Neural cell (in vitro differentiated cells): ENCODE measurements at regions not wholly inside any gene's neighbourhood (a gene's known extent, or its start where the extent isn't known, plus 50 kb on each side); places are given as distances from the start of the nearest gene placed in this dataset.

Source experiments
- H2AFZ ChIP-seq: fragments of 200-600, 300-800 bp; sonication (generic), shearing (Covaris generic); 2 replicates; pipeline ENCODE4 v1.6.0; 2014; ENCODE audit warnings: low read depth, mild to moderate bottlenecking, antibody characterized with exemption, low read length, moderate library complexity
- H3F3A ChIP-seq: fragments of 200-600 bp; shearing (Covaris generic); 2 replicates; pipeline ENCODE4 v1.6.1; 2016; ENCODE audit warnings: mild to moderate bottlenecking, moderate library complexity, mixed read lengths, antibody characterized with exemption, low read length; ENCODE audit not compliant: insufficient read depth, poor library complexity, severe bottlenecking
- H3K27ac ChIP-seq: fragments of 200-600, 300-800 bp; sonication (generic), shearing (Covaris generic); 2 replicates; pipeline ENCODE4 v1.5.1; 2014; ENCODE audit warnings: mild to moderate bottlenecking, low read length, moderate library complexity
- H3K27me3 ChIP-seq: fragments of 300-800, 200-600 bp; sonication (generic), shearing (Covaris generic); 2 replicates; pipeline ENCODE4 v1.6.0; 2014; ENCODE audit warnings: mild to moderate bottlenecking, low read depth, low read length, moderate library complexity; ENCODE audit not compliant: insufficient read depth
- H3K36me3 ChIP-seq: fragments of 300-800, 200-600 bp; sonication (generic), shearing (Covaris generic); 2 replicates; pipeline ENCODE4 v1.5.1; 2014; ENCODE audit warnings: mild to moderate bottlenecking, antibody characterized with exemption, low read length, moderate library complexity; ENCODE audit not compliant: insufficient read depth
- H3K4me2 ChIP-seq: fragments of 300-800, 200-600 bp; sonication (generic), shearing (Covaris generic); 2 replicates; pipeline ENCODE4 v1.6.0; 2014; ENCODE audit warnings: mild to moderate bottlenecking, low read length
- H3K4me3 ChIP-seq: fragments of 300-800, 200-600 bp; sonication (generic), shearing (Covaris generic); 2 replicates; pipeline ENCODE4 v1.5.1; 2014; ENCODE audit warnings: mild to moderate bottlenecking, low read length, moderate library complexity
- H3K79me2 ChIP-seq: fragments of 200-600 bp; shearing (Covaris generic); replicated peaks from 2 replicates; pipeline ENCODE4 v1.6.0; 2014; ENCODE audit warnings: mild to moderate bottlenecking, low read length, moderate library complexity; ENCODE audit not compliant: insufficient read depth
- H3K9ac ChIP-seq: fragments of 300-800, 200-600 bp; sonication (generic), shearing (Covaris generic); 2 replicates; pipeline ENCODE4 v1.6.1; 2016; ENCODE audit warnings: mild to moderate bottlenecking, low read length, mixed read lengths
- H3K9me2 ChIP-seq: fragments of 200-600 bp; shearing (Covaris generic); 2 replicates; pipeline ENCODE4 v1.6.1; 2016; ENCODE audit warnings: mild to moderate bottlenecking, low read length, mixed read lengths; ENCODE audit not compliant: insufficient read depth
- H3K9me3 ChIP-seq: fragments of 200-600, 300-800 bp; sonication (generic), shearing (Covaris generic); 2 replicates; pipeline ENCODE4 v1.6.1; 2016; ENCODE audit warnings: mild to moderate bottlenecking, mixed run types, low read length, moderate library complexity, mixed read lengths
- H4K20me1 ChIP-seq: fragments of 200-600 bp; shearing (Covaris generic); 2 replicates; pipeline ENCODE4 v1.6.1; 2016; ENCODE audit warnings: mild to moderate bottlenecking, mixed run types; ENCODE audit not compliant: insufficient read depth
- EP300 ChIP-seq: fragments of 450-650 bp; conservative IDR thresholded peaks from 2 replicates; pipeline ENCODE4 v1.6.1; 2014; ENCODE audit warnings: antibody characterized with exemption, mild to moderate bottlenecking, moderate library complexity; ENCODE audit not compliant: poor library complexity, severe bottlenecking
- EZH2 ChIP-seq: fragments of 200-600, 300-800 bp; shearing (Covaris generic), sonication (generic); IDR thresholded peaks from 2 replicates; pipeline ENCODE4 v1.6.1; 2014; ENCODE audit warnings: antibody characterized with exemption, low read length, borderline replicate concordance, mild to moderate bottlenecking; ENCODE audit not compliant: insufficient read depth, poor library complexity, severe bottlenecking
- MXI1 ChIP-seq: fragments of 450-650 bp; conservative IDR thresholded peaks from 2 replicates; pipeline ENCODE4 v1.6.1; 2014; ENCODE audit warnings: antibody characterized with exemption, mild to moderate bottlenecking; ENCODE audit not compliant: poor library complexity, severe bottlenecking
- POLR2AphosphoS5 ChIP-seq: IDR thresholded peaks from 2 replicates; pipeline ENCODE4 v1.6.1; 2012
- RAD21 ChIP-seq: fragments of 450-650 bp; conservative IDR thresholded peaks from 2 replicates; pipeline ENCODE4 v1.6.1; 2014; ENCODE audit warnings: antibody characterized with exemption, mild to moderate bottlenecking, moderate library complexity
- SMC3 ChIP-seq: fragments of 450-650 bp; conservative IDR thresholded peaks from 2 replicates; pipeline ENCODE4 v1.6.1; 2014; ENCODE audit warnings: antibody characterized with exemption, mild to moderate bottlenecking, moderate library complexity; ENCODE audit not compliant: poor library complexity
- TAF1 ChIP-seq: IDR thresholded peaks from 2 replicates; pipeline ENCODE4 v1.6.1; 2012; ENCODE audit warnings: low read depth
- TF ChIP-seq, protein P1 (sequence below): IDR thresholded peaks from 2 replicates; pipeline ENCODE4 v1.6.1; 2012; ENCODE audit warnings: borderline replicate concordance
- TF ChIP-seq, protein P2 (sequence below): fragments of 450-650 bp; IDR thresholded peaks from 2 replicates; pipeline ENCODE4 v1.5.1; 2014; ENCODE audit warnings: antibody characterized with exemption, mild to moderate bottlenecking, moderate library complexity; ENCODE audit not compliant: poor library complexity, severe bottlenecking

DNA sequence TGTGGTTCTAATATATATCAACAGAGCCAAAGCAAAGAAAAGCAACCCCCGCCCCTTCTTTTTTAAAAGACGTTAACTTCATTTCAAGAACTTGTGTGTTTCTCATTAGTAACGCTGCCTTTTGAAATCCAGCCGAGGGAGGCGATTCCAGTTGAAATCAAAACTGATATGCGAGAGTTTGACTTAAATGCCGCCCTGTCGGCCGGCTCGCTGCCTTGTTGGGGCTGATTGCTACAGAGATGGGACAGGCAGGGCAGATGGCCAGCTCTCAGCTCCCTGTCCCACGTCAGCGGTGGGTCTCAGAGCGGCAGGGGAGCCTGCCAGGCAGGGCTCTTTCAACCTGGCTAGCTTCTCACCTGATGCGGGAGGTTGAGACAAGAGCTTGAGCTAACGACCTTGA is 51.9 kb upstream of the ALX4 start:
- H3K9ac ChIP-seq, result no peak overlapping the region
- H3K9me3 ChIP-seq, result no peaks in the 10 kb centered on the region
- H3F3A ChIP-seq, result no peaks in the 10 kb centered on the region
- no peak overlapping the region for H2AFZ ChIP-seq
- H3K27me3 ChIP-seq, result no peaks in the 10 kb centered on the region
- TF ChIP-seq POLR2AphosphoS5 (no peak), MXI1 (no peak), SMC3 (no peak)
- H3K9me2 ChIP-seq, result no peaks in the 10 kb centered on the region
- no peaks in the 10 kb centered on the region for H3K36me3 ChIP-seq
- no peaks in the 10 kb centered on the region for H3K79me2 ChIP-seq
- no peak overlapping the region for H3K4me3 ChIP-seq
- no peak overlapping the region for H3K27ac ChIP-seq
- no peak overlapping the region for H3K4me2 ChIP-seq
- no peaks in the 10 kb centered on the region for H4K20me1 ChIP-seq

DNA sequence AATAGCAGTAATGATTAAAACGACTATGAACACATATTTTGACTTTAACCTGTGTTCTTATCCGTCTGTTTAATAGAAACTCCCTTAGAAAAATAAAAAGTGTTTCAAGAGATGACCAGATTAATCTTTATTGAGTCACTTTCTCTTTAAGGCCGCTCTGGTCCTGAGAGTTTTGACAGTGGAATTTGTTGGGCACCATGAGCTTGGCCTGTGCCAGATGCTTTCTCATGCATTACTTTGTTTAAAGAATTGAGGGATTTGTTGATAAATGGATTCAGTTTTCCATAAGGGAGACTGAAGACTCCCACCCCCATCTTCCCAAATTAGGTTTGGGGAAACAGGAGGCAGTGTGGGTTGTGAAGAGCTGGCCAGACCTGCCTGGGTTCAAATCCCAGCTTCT is 53.2 kb upstream of the ALX4 start:
- Histone ChIP-seq H3K9ac (no peak overlapping the region), H3K9me3 (no peaks in the 10 kb centered on the region), H3K27ac (no peak overlapping the region), H4K20me1 (no peaks in the 10 kb centered on the region), H3K27me3 (no peaks in the 10 kb centered on the region), H3K79me2 (no peaks in the 10 kb centered on the region), H3K36me3 (no peaks in the 10 kb centered on the region), H3K9me2 (no peaks in the 10 kb centered on the region), H2AFZ (no peak overlapping the region), H3K4me2 (no peak overlapping the region), H3F3A (no peaks in the 10 kb centered on the region), H3K4me3 (no peak overlapping the region)
- TF ChIP-seq EZH2, result no peak
- no peak for TF ChIP-seq MXI1
- no peak for TF ChIP-seq POLR2AphosphoS5
- no peak for TF ChIP-seq SMC3
- TF ChIP-seq, protein P1, sequence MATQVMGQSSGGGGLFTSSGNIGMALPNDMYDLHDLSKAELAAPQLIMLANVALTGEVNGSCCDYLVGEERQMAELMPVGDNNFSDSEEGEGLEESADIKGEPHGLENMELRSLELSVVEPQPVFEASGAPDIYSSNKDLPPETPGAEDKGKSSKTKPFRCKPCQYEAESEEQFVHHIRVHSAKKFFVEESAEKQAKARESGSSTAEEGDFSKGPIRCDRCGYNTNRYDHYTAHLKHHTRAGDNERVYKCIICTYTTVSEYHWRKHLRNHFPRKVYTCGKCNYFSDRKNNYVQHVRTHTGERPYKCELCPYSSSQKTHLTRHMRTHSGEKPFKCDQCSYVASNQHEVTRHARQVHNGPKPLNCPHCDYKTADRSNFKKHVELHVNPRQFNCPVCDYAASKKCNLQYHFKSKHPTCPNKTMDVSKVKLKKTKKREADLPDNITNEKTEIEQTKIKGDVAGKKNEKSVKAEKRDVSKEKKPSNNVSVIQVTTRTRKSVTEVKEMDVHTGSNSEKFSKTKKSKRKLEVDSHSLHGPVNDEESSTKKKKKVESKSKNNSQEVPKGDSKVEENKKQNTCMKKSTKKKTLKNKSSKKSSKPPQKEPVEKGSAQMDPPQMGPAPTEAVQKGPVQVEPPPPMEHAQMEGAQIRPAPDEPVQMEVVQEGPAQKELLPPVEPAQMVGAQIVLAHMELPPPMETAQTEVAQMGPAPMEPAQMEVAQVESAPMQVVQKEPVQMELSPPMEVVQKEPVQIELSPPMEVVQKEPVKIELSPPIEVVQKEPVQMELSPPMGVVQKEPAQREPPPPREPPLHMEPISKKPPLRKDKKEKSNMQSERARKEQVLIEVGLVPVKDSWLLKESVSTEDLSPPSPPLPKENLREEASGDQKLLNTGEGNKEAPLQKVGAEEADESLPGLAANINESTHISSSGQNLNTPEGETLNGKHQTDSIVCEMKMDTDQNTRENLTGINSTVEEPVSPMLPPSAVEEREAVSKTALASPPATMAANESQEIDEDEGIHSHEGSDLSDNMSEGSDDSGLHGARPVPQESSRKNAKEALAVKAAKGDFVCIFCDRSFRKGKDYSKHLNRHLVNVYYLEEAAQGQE, result no peak
- TF ChIP-seq TAF1, result no peak
- no peak for TF ChIP-seq RAD21
- TF ChIP-seq, protein P2, sequence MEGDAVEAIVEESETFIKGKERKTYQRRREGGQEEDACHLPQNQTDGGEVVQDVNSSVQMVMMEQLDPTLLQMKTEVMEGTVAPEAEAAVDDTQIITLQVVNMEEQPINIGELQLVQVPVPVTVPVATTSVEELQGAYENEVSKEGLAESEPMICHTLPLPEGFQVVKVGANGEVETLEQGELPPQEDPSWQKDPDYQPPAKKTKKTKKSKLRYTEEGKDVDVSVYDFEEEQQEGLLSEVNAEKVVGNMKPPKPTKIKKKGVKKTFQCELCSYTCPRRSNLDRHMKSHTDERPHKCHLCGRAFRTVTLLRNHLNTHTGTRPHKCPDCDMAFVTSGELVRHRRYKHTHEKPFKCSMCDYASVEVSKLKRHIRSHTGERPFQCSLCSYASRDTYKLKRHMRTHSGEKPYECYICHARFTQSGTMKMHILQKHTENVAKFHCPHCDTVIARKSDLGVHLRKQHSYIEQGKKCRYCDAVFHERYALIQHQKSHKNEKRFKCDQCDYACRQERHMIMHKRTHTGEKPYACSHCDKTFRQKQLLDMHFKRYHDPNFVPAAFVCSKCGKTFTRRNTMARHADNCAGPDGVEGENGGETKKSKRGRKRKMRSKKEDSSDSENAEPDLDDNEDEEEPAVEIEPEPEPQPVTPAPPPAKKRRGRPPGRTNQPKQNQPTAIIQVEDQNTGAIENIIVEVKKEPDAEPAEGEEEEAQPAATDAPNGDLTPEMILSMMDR, result no peak
- TF ChIP-seq EP300, result no peak

DNA sequence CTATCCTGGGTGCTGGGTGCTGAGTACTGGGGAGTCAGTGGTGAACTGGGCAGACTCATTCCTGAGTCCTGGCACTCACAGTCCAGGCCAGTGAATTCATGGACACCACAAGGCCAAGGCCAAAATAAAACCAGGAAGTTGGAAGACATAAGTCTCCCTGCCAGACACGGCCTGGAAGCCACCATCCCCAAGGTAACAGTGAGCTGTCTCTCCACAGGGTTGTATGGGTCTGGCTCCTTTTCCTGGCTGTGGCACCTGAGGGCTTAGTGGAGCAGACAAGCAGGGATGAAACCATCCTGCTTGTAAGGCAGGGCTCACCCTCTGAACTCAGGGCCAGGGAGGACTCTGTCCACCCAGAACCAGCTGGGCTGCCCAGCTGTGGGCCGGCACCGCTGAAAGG is 54.7 kb upstream of the ALX4 start:
- Histone ChIP-seq H3K36me3 (no peaks in the 10 kb centered on the region), H3K4me3 (no peak overlapping the region), H3K9ac (no peak overlapping the region), H3K4me2 (no peak overlapping the region), H3K27ac (no peak overlapping the region), H3K9me3 (no peaks in the 10 kb centered on the region), H3K27me3 (no peaks in the 10 kb centered on the region), H3K9me2 (no peaks in the 10 kb centered on the region), H4K20me1 (no peaks in the 10 kb centered on the region), H3K79me2 (no peaks in the 10 kb centered on the region), H2AFZ (no peak overlapping the region), H3F3A (no peaks in the 10 kb centered on the region)
- TF ChIP-seq EP300 (no peak), TAF1 (no peak), RAD21 (no peak), EZH2 (no peak), SMC3 (no peak), MXI1 (no peak), POLR2AphosphoS5 (no peak)
- TF ChIP-seq, protein P1, result no peak
- TF ChIP-seq, protein P2, result no peak
